ENCODE measurements at regions not wholly inside any gene's neighbourhood (a gene's known extent, or its start where the extent isn't known, plus 50 kb on each side); places are given as distances from the start of the nearest gene placed in this dataset.

DNA sequence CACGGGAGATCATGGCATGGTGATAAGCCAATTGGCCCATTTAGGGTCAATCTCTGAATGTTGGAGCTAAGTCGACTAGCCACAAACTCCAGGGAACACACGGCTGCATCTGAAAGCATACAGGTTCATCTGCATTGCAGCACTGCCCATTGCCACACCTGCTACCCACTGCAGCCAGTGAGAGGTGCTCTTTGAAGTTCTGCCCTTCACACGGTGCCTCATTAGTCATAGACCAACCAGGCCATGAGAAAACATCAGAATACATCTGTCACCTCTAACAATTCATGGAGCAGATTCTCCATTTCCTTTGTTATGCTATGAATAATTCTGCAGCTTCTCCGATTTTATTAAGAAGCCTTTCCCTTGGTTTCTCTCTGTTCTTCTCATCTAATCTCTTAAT is 65.7 kb upstream of the FAM204A start:
- TF ChIP-seq, protein P1, sequence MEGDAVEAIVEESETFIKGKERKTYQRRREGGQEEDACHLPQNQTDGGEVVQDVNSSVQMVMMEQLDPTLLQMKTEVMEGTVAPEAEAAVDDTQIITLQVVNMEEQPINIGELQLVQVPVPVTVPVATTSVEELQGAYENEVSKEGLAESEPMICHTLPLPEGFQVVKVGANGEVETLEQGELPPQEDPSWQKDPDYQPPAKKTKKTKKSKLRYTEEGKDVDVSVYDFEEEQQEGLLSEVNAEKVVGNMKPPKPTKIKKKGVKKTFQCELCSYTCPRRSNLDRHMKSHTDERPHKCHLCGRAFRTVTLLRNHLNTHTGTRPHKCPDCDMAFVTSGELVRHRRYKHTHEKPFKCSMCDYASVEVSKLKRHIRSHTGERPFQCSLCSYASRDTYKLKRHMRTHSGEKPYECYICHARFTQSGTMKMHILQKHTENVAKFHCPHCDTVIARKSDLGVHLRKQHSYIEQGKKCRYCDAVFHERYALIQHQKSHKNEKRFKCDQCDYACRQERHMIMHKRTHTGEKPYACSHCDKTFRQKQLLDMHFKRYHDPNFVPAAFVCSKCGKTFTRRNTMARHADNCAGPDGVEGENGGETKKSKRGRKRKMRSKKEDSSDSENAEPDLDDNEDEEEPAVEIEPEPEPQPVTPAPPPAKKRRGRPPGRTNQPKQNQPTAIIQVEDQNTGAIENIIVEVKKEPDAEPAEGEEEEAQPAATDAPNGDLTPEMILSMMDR (CRISPR knock-in tag; IDR thresholded peaks at IDR 0.05): no peak
- no peak for TF ChIP-seq YY1 (IDR thresholded peaks at IDR 0.05; ENCODE audit: insufficient read depth, insufficient replicate concordance, low read depth, low read length)
- TF ChIP-seq POLR2AphosphoS5 (IDR thresholded peaks at IDR 0.05; ENCODE audit: low read depth, low read length): no peak
- TF ChIP-seq NRL (CRISPR knock-in tag; IDR thresholded peaks at IDR 0.05; ENCODE audit: borderline replicate concordance): no peak
- TF ChIP-seq, protein P2, sequence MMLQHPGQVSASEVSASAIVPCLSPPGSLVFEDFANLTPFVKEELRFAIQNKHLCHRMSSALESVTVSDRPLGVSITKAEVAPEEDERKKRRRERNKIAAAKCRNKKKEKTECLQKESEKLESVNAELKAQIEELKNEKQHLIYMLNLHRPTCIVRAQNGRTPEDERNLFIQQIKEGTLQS (CRISPR knock-in tag; IDR thresholded peaks at IDR 0.05): no peak
- no peak for TF ChIP-seq SKI (IDR thresholded peaks at IDR 0.05; ENCODE audit: partially characterized antibody)
